ENCODE measurements at regions not wholly inside any gene's neighbourhood (a gene's known extent, or its start where the extent isn't known, plus 50 kb on each side); places are given as distances from the start of the nearest gene placed in this dataset. TPM values are rescaled to one million over a fixed set of nuclear protein-coding genes. Genes with fewer than 3 reads are reported as not detected.

DNA sequence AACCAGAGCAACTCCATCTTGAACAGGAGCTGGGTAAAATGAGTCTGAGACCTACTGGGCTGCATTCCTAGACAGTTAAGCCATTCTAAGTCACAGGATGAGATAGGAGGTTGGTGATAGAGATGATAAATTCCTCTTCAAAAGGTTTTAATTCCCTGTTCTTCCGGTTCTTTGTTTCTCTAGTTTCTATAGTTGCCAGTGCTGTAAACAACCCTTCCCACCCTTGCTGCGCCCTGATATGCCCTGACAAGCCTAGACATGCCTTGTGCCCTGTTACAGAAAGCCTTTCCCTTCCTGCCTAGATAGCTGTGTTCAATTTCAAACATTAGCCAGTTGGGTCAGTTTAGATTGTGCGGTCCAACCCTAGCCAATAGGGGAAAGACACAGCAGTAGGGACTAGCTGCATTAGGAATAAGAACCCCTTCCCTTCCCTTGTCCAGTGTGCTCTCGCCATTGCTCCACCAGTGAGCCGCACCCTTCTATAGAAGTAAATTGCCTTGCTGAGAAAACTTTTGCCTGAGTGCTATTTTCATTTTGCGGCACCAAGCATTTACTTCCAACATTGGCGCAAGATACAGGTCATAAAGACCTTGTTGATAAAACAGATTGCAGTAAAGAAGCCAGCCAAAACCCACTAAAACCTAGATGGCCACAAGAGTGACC is 52.5 kb upstream of the CCN2 start (continued):
- TF ChIP-seq, protein P1, sequence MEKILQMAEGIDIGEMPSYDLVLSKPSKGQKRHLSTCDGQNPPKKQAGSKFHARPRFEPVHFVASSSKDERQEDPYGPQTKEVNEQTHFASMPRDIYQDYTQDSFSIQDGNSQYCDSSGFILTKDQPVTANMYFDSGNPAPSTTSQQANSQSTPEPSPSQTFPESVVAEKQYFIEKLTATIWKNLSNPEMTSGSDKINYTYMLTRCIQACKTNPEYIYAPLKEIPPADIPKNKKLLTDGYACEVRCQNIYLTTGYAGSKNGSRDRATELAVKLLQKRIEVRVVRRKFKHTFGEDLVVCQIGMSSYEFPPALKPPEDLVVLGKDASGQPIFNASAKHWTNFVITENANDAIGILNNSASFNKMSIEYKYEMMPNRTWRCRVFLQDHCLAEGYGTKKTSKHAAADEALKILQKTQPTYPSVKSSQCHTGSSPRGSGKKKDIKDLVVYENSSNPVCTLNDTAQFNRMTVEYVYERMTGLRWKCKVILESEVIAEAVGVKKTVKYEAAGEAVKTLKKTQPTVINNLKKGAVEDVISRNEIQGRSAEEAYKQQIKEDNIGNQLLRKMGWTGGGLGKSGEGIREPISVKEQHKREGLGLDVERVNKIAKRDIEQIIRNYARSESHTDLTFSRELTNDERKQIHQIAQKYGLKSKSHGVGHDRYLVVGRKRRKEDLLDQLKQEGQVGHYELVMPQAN (conservative IDR thresholded peaks at IDR 0.05), result no peak
- TF ChIP-seq, protein P2, sequence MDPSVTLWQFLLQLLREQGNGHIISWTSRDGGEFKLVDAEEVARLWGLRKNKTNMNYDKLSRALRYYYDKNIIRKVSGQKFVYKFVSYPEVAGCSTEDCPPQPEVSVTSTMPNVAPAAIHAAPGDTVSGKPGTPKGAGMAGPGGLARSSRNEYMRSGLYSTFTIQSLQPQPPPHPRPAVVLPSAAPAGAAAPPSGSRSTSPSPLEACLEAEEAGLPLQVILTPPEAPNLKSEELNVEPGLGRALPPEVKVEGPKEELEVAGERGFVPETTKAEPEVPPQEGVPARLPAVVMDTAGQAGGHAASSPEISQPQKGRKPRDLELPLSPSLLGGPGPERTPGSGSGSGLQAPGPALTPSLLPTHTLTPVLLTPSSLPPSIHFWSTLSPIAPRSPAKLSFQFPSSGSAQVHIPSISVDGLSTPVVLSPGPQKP (IDR thresholded peaks at IDR 0.05; ENCODE audit: low read depth, low read length), result no peak
- TF ChIP-seq HDAC6 (IDR thresholded peaks at IDR 0.05; ENCODE audit: unreplicated experiment), result no peak
- TF ChIP-seq, protein P3, sequence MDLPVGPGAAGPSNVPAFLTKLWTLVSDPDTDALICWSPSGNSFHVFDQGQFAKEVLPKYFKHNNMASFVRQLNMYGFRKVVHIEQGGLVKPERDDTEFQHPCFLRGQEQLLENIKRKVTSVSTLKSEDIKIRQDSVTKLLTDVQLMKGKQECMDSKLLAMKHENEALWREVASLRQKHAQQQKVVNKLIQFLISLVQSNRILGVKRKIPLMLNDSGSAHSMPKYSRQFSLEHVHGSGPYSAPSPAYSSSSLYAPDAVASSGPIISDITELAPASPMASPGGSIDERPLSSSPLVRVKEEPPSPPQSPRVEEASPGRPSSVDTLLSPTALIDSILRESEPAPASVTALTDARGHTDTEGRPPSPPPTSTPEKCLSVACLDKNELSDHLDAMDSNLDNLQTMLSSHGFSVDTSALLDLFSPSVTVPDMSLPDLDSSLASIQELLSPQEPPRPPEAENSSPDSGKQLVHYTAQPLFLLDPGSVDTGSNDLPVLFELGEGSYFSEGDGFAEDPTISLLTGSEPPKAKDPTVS (IDR thresholded peaks at IDR 0.05; ENCODE audit: low read depth, low read length), result no peak

MicroRNAs in the stretch of these regions (microRNA counts, 767-probe panel; counts per million panel counts)
- 784 counts per million, percentile 18 among the panel's probes with 10 or more counts for microRNA hsa-miR-548aj-3p

Small RNA genes in the stretch of these regions (microRNA-seq; reads per million reads assigned to microRNA genes)
- gene MIR548AJ1, result not detected

Small RNA genes in the stretch of these regions (small RNA-seq; reads per million reads assigned to genes)
- gene MIR548AJ1, result not detected

Data from GM12878 (cell line).